WI38 (cell line): ENCODE measurements at regions not wholly inside any gene's neighbourhood (a gene's known extent, or its start where the extent isn't known, plus 50 kb on each side); places are given as distances from the start of the nearest gene placed in this dataset.

Source experiments
- H3K4me3 ChIP-seq: 2 replicates; pipeline ENCODE4 v1.5.1; 2011; ENCODE audit warnings: low read depth, mild to moderate bottlenecking, control low read depth, low read length
- CTCF ChIP-seq: IDR thresholded peaks from 2 replicates; pipeline ENCODE4 v1.5.1; 2012; ENCODE audit warnings: low read depth, mild to moderate bottlenecking, control low read depth, low read length

GRCh38 chr12:42886160-42886559 lies 296.6 kb upstream of the PRICKLE1 start:
- TF ChIP-seq CTCF, result no peak
- H3K4me3 ChIP-seq, result no peak overlapping the region

GRCh38 chr12:42885677-42886076 lies 296.1 kb upstream of the PRICKLE1 start:
- H3K4me3 ChIP-seq, result no peak overlapping the region
- TF ChIP-seq CTCF, result no peak

GRCh38 chr12:42884116-42884515 lies 294.6 kb upstream of the PRICKLE1 start:
- no peak overlapping the region for H3K4me3 ChIP-seq
- TF ChIP-seq CTCF, result no peak

- H3K4me3 ChIP-seq, result no peak overlapping the region
- no peak for TF ChIP-seq CTCF
These were observed 283.9 kb upstream of the PRICKLE1 start for GRCh38 chr12:42873401-42873800.

- TF ChIP-seq CTCF, result no peak
- H3K4me3 ChIP-seq, result no peak overlapping the region
These were observed 282.3 kb upstream of the PRICKLE1 start for GRCh38 chr12:42871816-42872215.

GRCh38 chr12:42868291-42868690 lies 278.7 kb upstream of the PRICKLE1 start:
- no peak for TF ChIP-seq CTCF
- no peak overlapping the region for H3K4me3 ChIP-seq

GRCh38 chr12:42865282-42865681 lies 275.7 kb upstream of the PRICKLE1 start:
- H3K4me3 ChIP-seq, result no peak overlapping the region
- TF ChIP-seq CTCF, result no peak
